PC-9 (cell line): ENCODE measurements at regions not wholly inside any gene's neighbourhood (a gene's known extent, or its start where the extent isn't known, plus 50 kb on each side); places are given as distances from the start of the nearest gene placed in this dataset.

ENCODE experiments used
- CTCF ChIP-seq: fragments of 200-600 bp; sonication (generic); conservative IDR thresholded peaks from 2 replicates; pipeline ENCODE4 v1.6.1; 2017; ENCODE audit warnings: mixed run types, antibody characterized with exemption, mild to moderate bottlenecking, moderate library complexity
- EZH2 ChIP-seq: fragments of 200-600 bp; sonication (generic); IDR thresholded peaks from 2 replicates; pipeline ENCODE4 v1.8.0; 2017; ENCODE audit warnings: antibody characterized with exemption, low read depth

- TF ChIP-seq CTCF (no peak), EZH2 (no peak)
Observed at GRCh38 chr7:144997512-144997911, 161.7 kb upstream of the TPK1 start.
